HPDE6-E6E7 (cell line): ENCODE measurements at regions not wholly inside any gene's neighbourhood (a gene's known extent, or its start where the extent isn't known, plus 50 kb on each side); places are given as distances from the start of the nearest gene placed in this dataset.
"Not testable (repeated sequence)": the region's sequence is repeated elsewhere in the genome, so short reads cannot be mapped to it uniquely, and the experiment has no call there.

Experiments
- DNase-seq: peaks from one replicate; pipeline ENCODE4 v3.0.0; 2011; ENCODE audit warnings: missing footprints; ENCODE audit errors: extremely low spot score

GRCh38 chr10:90023950-90024349, 322.6 kb downstream of the KIF20B start:
- DNase-seq = no peak

- no peak for DNase-seq
These were observed 326.9 kb downstream of the KIF20B start for GRCh38 chr10:90028312-90028711.

- DNase-seq = no peak
These were observed 330.4 kb downstream of the KIF20B start for GRCh38 chr10:90031776-90032175.

GRCh38 chr10:90032519-90032918, 331.1 kb downstream of the KIF20B start:
- DNase-seq = no peak

GRCh38 chr10:90034862-90035261, 333.5 kb downstream of the KIF20B start:
- DNase-seq = not testable (repeated sequence)

- no peak for DNase-seq
These were observed 340.2 kb downstream of the KIF20B start for GRCh38 chr10:90041585-90041984.

- no peak for DNase-seq
These were observed 340.7 kb downstream of the KIF20B start for GRCh38 chr10:90042075-90042474.

GRCh38 chr10:90047243-90047729, 345.9 kb downstream of the KIF20B start:
- no peak for DNase-seq

- no peak for DNase-seq
These were observed 349.7 kb downstream of the KIF20B start for GRCh38 chr10:90051053-90051452.

GRCh38 chr10:90051474-90051873, 350.1 kb downstream of the KIF20B start:
- peak; percentile 58 for DNase-seq

GRCh38 chr10:90062786-90063185, 361.4 kb downstream of the KIF20B start:
- DNase-seq = no peak

- DNase-seq = no peak
These were observed 362.9 kb downstream of the KIF20B start for GRCh38 chr10:90064295-90064694.

- no peak for DNase-seq
These were observed 365.0 kb downstream of the KIF20B start for GRCh38 chr10:90066435-90066834.

- DNase-seq = no peak
These were observed 374.6 kb downstream of the KIF20B start for GRCh38 chr10:90075995-90076394.

- DNase-seq = no peak
These were observed 378.4 kb downstream of the KIF20B start for GRCh38 chr10:90079819-90080218.

GRCh38 chr10:90086606-90087190, 385.3 kb downstream of the KIF20B start:
- DNase-seq = not testable (repeated sequence)

- DNase-seq = peak; percentile 71
These were observed 386.0 kb downstream of the KIF20B start for GRCh38 chr10:90087197-90088023.

GRCh38 chr10:90088024-90088317, 386.6 kb downstream of the KIF20B start:
- DNase-seq = no peak

GRCh38 chr10:90089719-90090118, 388.3 kb downstream of the KIF20B start:
- no peak for DNase-seq

- DNase-seq = no peak
These were observed 394.8 kb downstream of the KIF20B start for GRCh38 chr10:90096196-90096595.

GRCh38 chr10:90107581-90107980, 406.2 kb downstream of the KIF20B start:
- DNase-seq = not testable (repeated sequence)

GRCh38 chr10:90111671-90112070, 410.3 kb downstream of the KIF20B start:
- DNase-seq = peak; percentile 11

- no peak for DNase-seq
These were observed 411.3 kb downstream of the KIF20B start for GRCh38 chr10:90112681-90113080.
